Adrenal gland (tissue), 5 donors: ENCODE measurements at regions not wholly inside any gene's neighbourhood (a gene's known extent, or its start where the extent isn't known, plus 50 kb on each side); places are given as distances from the start of the nearest gene placed in this dataset.

Experiments used
- CTCF ChIP-seq, 6 experiments: fragments of 450-650 bp in 4 of 6; fragments of 200-600 bp in 2 of 6; sonication (generic) in 1 of 6; IDR thresholded peaks; 1 replicate in 5 of 6; 2 replicates in 1 of 6; pipeline versions ENCODE4 v1.5.1 to v1.8.0; 2016 to 2021; ENCODE audit warnings: antibody characterized with exemption in 6 of 6, mild to moderate bottlenecking in 2 of 6, moderate library complexity in 1 of 6
- POLR2A ChIP-seq, 2 donors: fragments of 450-650 bp; IDR thresholded peaks; one replicate each; pipeline ENCODE4 v1.6.1; 2017; ENCODE audit warnings: antibody characterized with exemption in 2 of 2, mild to moderate bottlenecking in 2 of 2, moderate library complexity in 1 of 2
- donor health status: DM: no; HTN: no; CAD: no.

GRCh38 chr3:66107855-66108254, 69.1 kb upstream of the MAGI1 start:
- TF ChIP-seq CTCF (IDR thresholded peaks at IDR 0.05) (no peak), POLR2A (IDR thresholded peaks at IDR 0.05) (no peak)
